Testis (tissue), 2 donors: ENCODE measurements at regions not wholly inside any gene's neighbourhood (a gene's known extent, or its start where the extent isn't known, plus 50 kb on each side); places are given as distances from the start of the nearest gene placed in this dataset.

ENCODE experiments used
- DNase-seq: peaks from one replicate; pipeline ENCODE4 v3.0.0-alpha.2; 2019
- H3K27ac ChIP-seq, 2 donors: fragments of 200-600 bp; sonication (generic); one replicate each; pipeline ENCODE4 v1.5.1; 2019
- H3K27me3 ChIP-seq: fragments of 200-600 bp; sonication (generic); one replicate; pipeline ENCODE4 v1.5.1; 2019
- H3K36me3 ChIP-seq: fragments of 200-600 bp; sonication (generic); one replicate; pipeline ENCODE4 v1.5.1; 2017; ENCODE audit warnings: low read depth; ENCODE audit errors: missing control alignments
- H3K4me1 ChIP-seq: fragments of 200-600 bp; sonication (generic); one replicate; pipeline ENCODE4 v1.5.1; 2019
- H3K4me3 ChIP-seq, 2 donors: fragments of 200-600 bp; sonication (generic); one replicate each; pipeline ENCODE4 v1.5.1; 2017 to 2019
- H3K9me3 ChIP-seq: fragments of 200-600 bp; sonication (generic); one replicate; pipeline ENCODE4 v1.5.1; 2017
- CTCF ChIP-seq, 3 experiments: fragments of 450-650 bp in 2 of 3; fragments of 200-600 bp in 1 of 3; sonication (generic) in 1 of 3; IDR thresholded peaks; one replicate each; pipeline ENCODE4 v1.5.1; 2016 to 2019; ENCODE audit warnings: antibody characterized with exemption in 3 of 3, mild to moderate bottlenecking in 2 of 3, moderate library complexity in 1 of 3
- POLR2A ChIP-seq: fragments of 450-650 bp; IDR thresholded peaks from one replicate; pipeline ENCODE4 v1.6.1; 2017; ENCODE audit warnings: antibody characterized with exemption, mild to moderate bottlenecking, moderate library complexity
- WGBS, 2 donors: methylation state at CpG; one replicate each; pipeline ENCODE4 v1.1.5; 2018; 5-methylcytosine and 5-hydroxymethylcytosine counted together
- intact Hi-C: fragments of 100-400 bp; cut with DNase I; formaldehyde crosslinking; loops from one replicate; pipeline ENCODE4 v1.15.1; 2023; ENCODE audit warnings: low total_unique reads

GRCh38 chr1:208595236-208595635 lies 351.1 kb upstream of the PLXNA2 start:
- no peaks in the 10 kb centered on the region for H3K9me3 ChIP-seq
- intact Hi-C loops = no loop called here
- no peak for TF ChIP-seq CTCF (IDR thresholded peaks at IDR 0.05)
- TF ChIP-seq POLR2A = no peak
- WGBS, 2 donors = 71 to 96% methylated on average over 3 of the region's 3 CpGs
- H3K4me3 ChIP-seq = no peak overlapping the region
- no peak overlapping the region for H3K27ac ChIP-seq
- no peaks in the 10 kb centered on the region for H3K36me3 ChIP-seq
- no peaks in the 10 kb centered on the region for H3K27me3 ChIP-seq
- DNase-seq = no peak
- H3K4me1 ChIP-seq = no peaks in the 10 kb centered on the region

GRCh38 chr1:208595745-208596144 lies 351.6 kb upstream of the PLXNA2 start:
- no peaks in the 10 kb centered on the region for H3K9me3 ChIP-seq
- no peak overlapping the region for H3K27ac ChIP-seq
- 65 to 77% methylated on average over 4 of the region's 4 CpGs for WGBS, 2 donors
- H3K4me3 ChIP-seq = no peak overlapping the region
- intact Hi-C loops = no loop called here
- H3K27me3 ChIP-seq = no peaks in the 10 kb centered on the region
- DNase-seq = no peak
- H3K4me1 ChIP-seq = no peaks in the 10 kb centered on the region
- no peaks in the 10 kb centered on the region for H3K36me3 ChIP-seq
- TF ChIP-seq POLR2A = no peak
- no peak for TF ChIP-seq CTCF (IDR thresholded peaks at IDR 0.05)

- H3K27me3 ChIP-seq = no peaks in the 10 kb centered on the region
- H3K36me3 ChIP-seq = no peaks in the 10 kb centered on the region
- H3K4me1 ChIP-seq = no peaks in the 10 kb centered on the region
- TF ChIP-seq CTCF (IDR thresholded peaks at IDR 0.05) (no peak), POLR2A (no peak)
- H3K27ac ChIP-seq = no peak overlapping the region
- no peak overlapping the region for H3K4me3 ChIP-seq
- intact Hi-C loops = no loop called here
- 73 to 81% methylated on average over 1 of the region's 1 CpG for WGBS, 2 donors
- no peak for DNase-seq
- H3K9me3 ChIP-seq = no peaks in the 10 kb centered on the region
Observed at GRCh38 chr1:208597571-208597970, 353.4 kb upstream of the PLXNA2 start.

- H3K27ac ChIP-seq = no peak overlapping the region
- H3K27me3 ChIP-seq = no peaks in the 10 kb centered on the region
- intact Hi-C loops = no loop called here
- H3K36me3 ChIP-seq = no peaks in the 10 kb centered on the region
- H3K9me3 ChIP-seq = no peaks in the 10 kb centered on the region
- no peaks in the 10 kb centered on the region for H3K4me1 ChIP-seq
- H3K4me3 ChIP-seq = no peak overlapping the region
- no peak for DNase-seq
- no peak for TF ChIP-seq POLR2A
- TF ChIP-seq CTCF (IDR thresholded peaks at IDR 0.05) = no peak
- WGBS, 2 donors = 87 to 88% methylated on average over 2 to 4 of the region's 4 CpGs
Observed at GRCh38 chr1:208598021-208598420, 353.8 kb upstream of the PLXNA2 start.

- Histone ChIP-seq H3K9me3 (no peaks in the 10 kb centered on the region), H3K4me1 (no peaks in the 10 kb centered on the region), H3K27me3 (no peaks in the 10 kb centered on the region), H3K27ac (no peak overlapping the region), H3K36me3 (no peaks in the 10 kb centered on the region), H3K4me3 (no peak overlapping the region)
- WGBS, 2 donors = 88 to 93% methylated on average over 2 of the region's 2 CpGs
- no peak for DNase-seq
- TF ChIP-seq CTCF (IDR thresholded peaks at IDR 0.05) (no peak), POLR2A (no peak)
- intact Hi-C loops = no loop called here
Observed at GRCh38 chr1:208599063-208599462, 354.9 kb upstream of the PLXNA2 start.
